Progenitor cell of endocrine pancreas (in vitro differentiated cells): ENCODE measurements at regions not wholly inside any gene's neighbourhood (a gene's known extent, or its start where the extent isn't known, plus 50 kb on each side); places are given as distances from the start of the nearest gene placed in this dataset.

Experiments used
- DNase-seq: peaks from one replicate; pipeline ENCODE4 v3.0.0; 2021; ENCODE audit warnings: low spot score; ENCODE audit not compliant: unreplicated experiment
- H3K27ac Mint-ChIP-seq: 2 replicates; pipeline ENCODE4 v1.8.0; 2021; ENCODE audit warnings: mild to moderate bottlenecking, moderate library complexity, mixed read lengths
- H3K27me3 Mint-ChIP-seq: 2 replicates; pipeline ENCODE4 v1.8.0; 2021; ENCODE audit warnings: mixed read lengths
- H3K36me3 Mint-ChIP-seq: 2 replicates; pipeline ENCODE4 v1.8.0; 2022; ENCODE audit warnings: mixed read lengths; ENCODE audit not compliant: insufficient read depth
- H3K4me1 Mint-ChIP-seq: 2 replicates; pipeline ENCODE4 v1.8.0; 2021; ENCODE audit warnings: low read depth, mixed read lengths
- H3K4me3 Mint-ChIP-seq: 2 replicates; pipeline ENCODE4 v1.8.0; 2021; ENCODE audit warnings: low read depth, mild to moderate bottlenecking, moderate library complexity, mixed read lengths
- H3K9me3 Mint-ChIP-seq: 2 replicates; pipeline ENCODE4 v1.8.0; 2021; ENCODE audit warnings: low read depth, mixed read lengths
- CTCF ChIP-seq: fragments of 200-600 bp; sonication (generic); IDR thresholded peaks from one replicate; pipeline ENCODE4 v1.5.0; 2021; ENCODE audit warnings: antibody characterized with exemption, mild to moderate bottlenecking; ENCODE audit not compliant: unreplicated experiment

DNA sequence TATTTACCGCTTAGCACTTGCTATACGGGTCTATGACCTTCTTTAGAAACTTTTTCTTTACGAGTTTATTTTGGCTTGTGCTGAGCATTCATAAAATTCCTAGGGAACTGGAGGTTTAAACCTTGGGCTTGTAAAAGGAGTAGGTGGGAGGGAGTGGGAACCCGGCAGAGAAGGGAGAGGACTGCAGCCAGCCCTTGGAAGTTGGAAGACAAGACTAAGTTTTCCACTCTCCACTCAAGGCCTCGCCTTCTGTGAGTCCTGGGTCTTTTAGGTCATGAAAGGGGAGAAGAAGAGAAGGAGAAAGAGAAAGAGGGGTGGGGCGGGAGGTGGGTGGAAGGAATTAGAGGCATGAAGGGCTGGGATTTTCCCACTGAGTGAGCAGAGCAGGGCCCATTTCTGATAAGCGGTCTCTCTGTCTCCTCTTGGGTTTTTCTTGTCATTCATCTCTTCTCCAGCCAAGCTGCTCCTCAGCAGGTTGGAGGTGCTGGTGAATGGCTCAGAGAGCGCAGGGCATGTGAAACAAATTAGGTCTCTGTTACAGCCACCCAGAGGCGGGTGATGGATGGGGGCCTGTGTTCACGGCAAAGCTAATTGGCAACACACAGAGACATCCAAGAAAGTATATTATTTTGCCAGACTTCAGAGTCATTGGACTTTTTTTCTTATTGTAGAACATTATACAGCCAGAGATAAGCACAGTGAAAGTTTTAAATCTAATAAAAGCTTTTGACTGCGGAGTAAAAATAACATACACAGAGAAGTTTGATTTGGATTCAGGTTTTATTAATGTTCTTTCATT is 247.3 kb downstream of the FOXD2 start:
- Mint-ChIP-seq H3K27me3 (peaks cover 32% of the 10 kb centered on the region), H3K36me3 (no peaks in the 10 kb centered on the region), H3K27ac (no peak overlapping the region), H3K9me3 (no peaks in the 10 kb centered on the region), H3K4me3 (no peak overlapping the region), H3K4me1 (peaks cover 26% of the 10 kb centered on the region)
- no peak for TF ChIP-seq CTCF
- DNase-seq: no peak

DNA sequence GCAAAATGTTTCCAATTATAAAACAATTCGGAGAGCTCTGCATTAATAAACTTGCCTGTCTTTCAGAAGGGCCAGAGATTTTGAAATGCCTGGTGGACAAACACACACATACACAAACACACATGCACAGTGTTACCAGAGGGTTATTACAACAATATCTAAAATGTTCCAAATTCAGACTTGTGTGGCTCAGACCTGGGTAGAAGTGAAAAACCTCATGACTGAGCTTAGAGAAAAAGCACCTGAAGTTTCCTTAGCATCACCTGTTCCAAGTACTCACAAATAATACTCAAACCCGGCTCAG is 247.9 kb downstream of the FOXD2 start:
- no peak overlapping the region for H3K4me3 Mint-ChIP-seq
- no peak overlapping the region for H3K27ac Mint-ChIP-seq
- H3K36me3 Mint-ChIP-seq: no peaks in the 10 kb centered on the region
- TF ChIP-seq CTCF: no peak
- H3K9me3 Mint-ChIP-seq: no peaks in the 10 kb centered on the region
- peaks cover 26% of the 10 kb centered on the region for H3K4me1 Mint-ChIP-seq
- H3K27me3 Mint-ChIP-seq: peaks cover 32% of the 10 kb centered on the region
- DNase-seq: no peak

- Mint-ChIP-seq H3K9me3 (no peaks in the 10 kb centered on the region), H3K4me1 (peaks cover 26% of the 10 kb centered on the region), H3K4me3 (no peak overlapping the region), H3K36me3 (no peaks in the 10 kb centered on the region), H3K27me3 (peaks cover 28% of the 10 kb centered on the region), H3K27ac (peak overlapping the region; percentile 17)
- DNase-seq: no peak
- no peak for TF ChIP-seq CTCF
These were observed 249.1 kb downstream of the FOXD2 start for GRCh38 chr1:47686731-47687630.

DNA sequence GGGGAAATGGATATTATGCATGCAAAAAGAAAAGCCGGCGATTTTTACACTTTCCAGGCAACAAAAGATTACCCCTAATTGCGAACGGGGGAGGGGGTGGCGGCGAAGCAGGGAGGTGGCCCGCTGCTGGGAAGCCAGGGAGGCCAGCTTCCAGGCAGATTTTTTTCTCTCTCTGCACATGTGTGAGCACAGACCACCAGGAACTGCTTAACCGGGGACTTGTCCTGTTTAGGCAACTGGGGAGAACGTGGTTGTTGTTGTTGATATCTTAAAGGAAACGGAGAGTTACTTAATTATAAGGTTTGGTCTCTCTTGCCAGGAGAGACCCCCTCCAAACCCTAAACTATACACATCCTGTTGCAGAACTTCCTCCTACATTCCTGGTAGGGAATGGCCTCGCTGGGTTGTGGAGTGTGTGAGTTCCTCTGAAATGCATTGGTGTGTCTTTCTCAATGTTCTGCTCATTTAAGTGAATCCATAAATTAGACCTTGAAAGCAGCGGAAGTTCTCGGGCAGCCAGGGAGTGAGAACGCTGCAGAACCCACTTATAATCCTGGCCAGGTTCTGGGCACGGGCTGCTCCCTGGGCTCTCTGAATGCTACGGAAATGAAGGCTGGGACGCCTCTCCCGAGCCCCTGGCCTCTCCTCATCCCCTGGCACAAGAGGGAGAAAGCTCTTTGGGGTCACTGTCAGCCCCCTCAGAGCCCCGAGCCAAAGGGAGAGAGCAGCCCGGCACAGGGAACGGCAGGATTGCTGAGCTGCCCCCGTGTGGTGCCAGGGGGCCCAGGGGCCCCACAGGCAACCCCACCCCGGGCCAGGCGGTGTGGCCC is 250.0 kb downstream of the FOXD2 start:
- Mint-ChIP-seq H3K9me3 (no peaks in the 10 kb centered on the region), H3K4me1 (peaks cover 26% of the 10 kb centered on the region), H3K27ac (peak overlapping the region; percentile 17), H3K36me3 (no peaks in the 10 kb centered on the region), H3K4me3 (no peak overlapping the region), H3K27me3 (peaks cover 22% of the 10 kb centered on the region)
- DNase-seq: no peak
- no peak for TF ChIP-seq CTCF
